HL-60 (cell line): ENCODE measurements at regions not wholly inside any gene's neighbourhood (a gene's known extent, or its start where the extent isn't known, plus 50 kb on each side); places are given as distances from the start of the nearest gene placed in this dataset.

ENCODE experiments used
- DNase-seq, 2 experiments: peaks; one replicate each; pipeline ENCODE4 v3.0.0-alpha.2; 2010 to 2020; ENCODE audit warnings: low read depth in 1 of 2, low spot score in 1 of 2
- H3K27ac ChIP-seq: fragments of 250-450 bp; sonication (Bioruptor Pico); replicated peaks from 2 replicates; pipeline ENCODE4 v1.5.1; 2020; ENCODE audit warnings: mild to moderate bottlenecking, moderate library complexity
- H3K27me3 ChIP-seq: fragments of 250-450 bp; sonication (Bioruptor Pico); 2 replicates; pipeline ENCODE4 v1.5.1; 2021; ENCODE audit warnings: mild to moderate bottlenecking, moderate library complexity; ENCODE audit not compliant: insufficient read depth, poor library complexity, severe bottlenecking
- H3K4me3 ChIP-seq: replicated peaks from 2 replicates; pipeline ENCODE4 v1.5.1; 2011; ENCODE audit warnings: mild to moderate bottlenecking, control low read depth, low read length; ENCODE audit not compliant: insufficient read depth
- GABPA ChIP-seq: IDR thresholded peaks from 2 replicates; pipeline ENCODE4 v1.6.1; 2012; ENCODE audit warnings: low read depth
- POLR2AphosphoS5 ChIP-seq: IDR thresholded peaks from 2 replicates; pipeline ENCODE4 v1.6.1; 2012; ENCODE audit warnings: low read depth
- SPI1 ChIP-seq: IDR thresholded peaks from 2 replicates; pipeline ENCODE4 v1.6.1; 2012; ENCODE audit warnings: low read depth, mild to moderate bottlenecking, borderline replicate concordance
- TF ChIP-seq, protein P1 (sequence below): IDR thresholded peaks from one replicate; pipeline ENCODE4 v1.5.1; 2011; ENCODE audit warnings: low read length, control low read depth, inconsistent platforms; ENCODE audit not compliant: insufficient read depth
- TF ChIP-seq, protein P2 (sequence below): IDR thresholded peaks from 2 replicates; pipeline ENCODE4 v1.6.1; 2012; ENCODE audit warnings: low read depth; ENCODE audit not compliant: insufficient replicate concordance

DNA sequence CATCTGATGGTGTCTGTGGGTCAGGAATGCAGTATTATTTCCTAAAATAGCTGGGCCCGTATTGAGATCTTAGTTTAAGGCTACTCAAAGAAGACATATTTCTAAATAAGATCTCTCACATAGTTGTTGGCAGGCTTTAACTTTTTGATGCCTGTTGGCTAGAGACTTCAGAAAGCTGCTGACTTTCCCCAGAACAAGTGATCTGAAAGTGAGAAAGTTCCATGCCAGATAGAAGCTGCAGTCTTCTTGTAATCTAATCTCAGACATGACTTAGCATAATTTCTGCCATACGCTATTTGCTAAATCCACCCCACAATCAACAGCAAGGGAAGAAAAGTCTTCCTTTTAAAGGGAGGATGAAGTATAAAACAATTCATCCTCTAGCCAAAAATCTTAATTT, 867.1 kb downstream of the IGSF11 start:
- Histone ChIP-seq H3K4me3 (no peak overlapping the region), H3K27ac (no peak overlapping the region), H3K27me3 (no peaks in the 10 kb centered on the region)
- no peak for DNase-seq
- no peak for TF ChIP-seq SPI1
- TF ChIP-seq GABPA: no peak
- TF ChIP-seq, protein P1, sequence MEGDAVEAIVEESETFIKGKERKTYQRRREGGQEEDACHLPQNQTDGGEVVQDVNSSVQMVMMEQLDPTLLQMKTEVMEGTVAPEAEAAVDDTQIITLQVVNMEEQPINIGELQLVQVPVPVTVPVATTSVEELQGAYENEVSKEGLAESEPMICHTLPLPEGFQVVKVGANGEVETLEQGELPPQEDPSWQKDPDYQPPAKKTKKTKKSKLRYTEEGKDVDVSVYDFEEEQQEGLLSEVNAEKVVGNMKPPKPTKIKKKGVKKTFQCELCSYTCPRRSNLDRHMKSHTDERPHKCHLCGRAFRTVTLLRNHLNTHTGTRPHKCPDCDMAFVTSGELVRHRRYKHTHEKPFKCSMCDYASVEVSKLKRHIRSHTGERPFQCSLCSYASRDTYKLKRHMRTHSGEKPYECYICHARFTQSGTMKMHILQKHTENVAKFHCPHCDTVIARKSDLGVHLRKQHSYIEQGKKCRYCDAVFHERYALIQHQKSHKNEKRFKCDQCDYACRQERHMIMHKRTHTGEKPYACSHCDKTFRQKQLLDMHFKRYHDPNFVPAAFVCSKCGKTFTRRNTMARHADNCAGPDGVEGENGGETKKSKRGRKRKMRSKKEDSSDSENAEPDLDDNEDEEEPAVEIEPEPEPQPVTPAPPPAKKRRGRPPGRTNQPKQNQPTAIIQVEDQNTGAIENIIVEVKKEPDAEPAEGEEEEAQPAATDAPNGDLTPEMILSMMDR: no peak
- TF ChIP-seq POLR2AphosphoS5: no peak
- TF ChIP-seq, protein P2, sequence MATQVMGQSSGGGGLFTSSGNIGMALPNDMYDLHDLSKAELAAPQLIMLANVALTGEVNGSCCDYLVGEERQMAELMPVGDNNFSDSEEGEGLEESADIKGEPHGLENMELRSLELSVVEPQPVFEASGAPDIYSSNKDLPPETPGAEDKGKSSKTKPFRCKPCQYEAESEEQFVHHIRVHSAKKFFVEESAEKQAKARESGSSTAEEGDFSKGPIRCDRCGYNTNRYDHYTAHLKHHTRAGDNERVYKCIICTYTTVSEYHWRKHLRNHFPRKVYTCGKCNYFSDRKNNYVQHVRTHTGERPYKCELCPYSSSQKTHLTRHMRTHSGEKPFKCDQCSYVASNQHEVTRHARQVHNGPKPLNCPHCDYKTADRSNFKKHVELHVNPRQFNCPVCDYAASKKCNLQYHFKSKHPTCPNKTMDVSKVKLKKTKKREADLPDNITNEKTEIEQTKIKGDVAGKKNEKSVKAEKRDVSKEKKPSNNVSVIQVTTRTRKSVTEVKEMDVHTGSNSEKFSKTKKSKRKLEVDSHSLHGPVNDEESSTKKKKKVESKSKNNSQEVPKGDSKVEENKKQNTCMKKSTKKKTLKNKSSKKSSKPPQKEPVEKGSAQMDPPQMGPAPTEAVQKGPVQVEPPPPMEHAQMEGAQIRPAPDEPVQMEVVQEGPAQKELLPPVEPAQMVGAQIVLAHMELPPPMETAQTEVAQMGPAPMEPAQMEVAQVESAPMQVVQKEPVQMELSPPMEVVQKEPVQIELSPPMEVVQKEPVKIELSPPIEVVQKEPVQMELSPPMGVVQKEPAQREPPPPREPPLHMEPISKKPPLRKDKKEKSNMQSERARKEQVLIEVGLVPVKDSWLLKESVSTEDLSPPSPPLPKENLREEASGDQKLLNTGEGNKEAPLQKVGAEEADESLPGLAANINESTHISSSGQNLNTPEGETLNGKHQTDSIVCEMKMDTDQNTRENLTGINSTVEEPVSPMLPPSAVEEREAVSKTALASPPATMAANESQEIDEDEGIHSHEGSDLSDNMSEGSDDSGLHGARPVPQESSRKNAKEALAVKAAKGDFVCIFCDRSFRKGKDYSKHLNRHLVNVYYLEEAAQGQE: no peak

DNA sequence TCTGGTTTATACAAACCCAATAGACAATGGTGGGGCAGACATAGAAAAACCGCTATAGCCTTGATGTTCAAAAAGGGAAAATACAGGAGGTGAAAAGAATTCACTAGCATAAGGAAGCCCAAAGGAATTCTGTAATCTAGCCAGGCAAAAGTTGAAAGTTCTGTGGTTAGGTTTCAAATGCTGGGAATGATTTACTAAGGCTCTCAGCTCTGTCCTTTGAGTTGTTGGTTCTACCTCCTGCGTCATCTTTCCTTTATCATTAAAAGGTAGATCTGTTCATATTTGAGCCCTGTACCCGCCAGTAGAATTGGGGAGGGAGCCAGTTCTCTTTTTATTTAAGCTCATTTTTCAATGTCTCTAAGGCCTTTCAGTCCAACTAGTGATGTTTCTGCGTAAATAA, 866.5 kb downstream of the IGSF11 start:
- Histone ChIP-seq H3K4me3 (no peak overlapping the region), H3K27me3 (no peaks in the 10 kb centered on the region), H3K27ac (no peak overlapping the region)
- no peak for DNase-seq
- TF ChIP-seq, protein P2: no peak
- TF ChIP-seq POLR2AphosphoS5 (no peak), SPI1 (no peak), GABPA (no peak)
- TF ChIP-seq, protein P1: no peak

DNA sequence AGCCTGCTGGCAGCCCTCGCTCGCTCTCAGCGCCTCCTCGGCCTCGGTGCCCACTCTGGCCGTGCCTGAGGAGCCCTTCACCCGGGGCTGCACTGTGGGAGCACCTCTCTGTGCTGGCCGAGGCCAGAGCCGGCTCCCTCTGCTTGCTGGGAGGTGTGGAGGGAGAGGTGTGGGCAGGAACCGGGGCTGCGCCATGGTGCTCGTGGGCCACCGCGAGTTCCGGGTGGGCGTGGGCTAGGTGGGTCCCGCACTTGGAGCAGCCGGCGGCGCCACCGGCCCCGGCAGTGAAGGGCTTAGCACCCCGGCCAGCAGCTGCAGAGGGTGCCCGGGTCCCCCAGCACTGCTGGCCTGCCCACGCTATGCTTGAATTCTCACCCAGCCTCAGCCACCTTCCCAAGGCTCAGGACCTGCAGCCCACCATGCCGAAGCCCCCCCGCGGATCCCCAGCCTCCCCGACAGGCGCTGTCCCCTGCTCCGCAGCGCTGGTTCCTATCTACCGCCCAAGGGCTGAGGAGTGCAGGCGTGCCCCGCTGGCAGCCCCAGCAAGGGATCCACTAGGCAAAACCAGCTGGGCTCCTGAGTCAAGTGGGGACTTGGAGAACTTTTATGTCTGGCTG, 863.3 kb downstream of the IGSF11 start:
- Histone ChIP-seq H3K4me3 (no peak overlapping the region), H3K27me3 (no peaks in the 10 kb centered on the region), H3K27ac (no peak overlapping the region)
- TF ChIP-seq SPI1: no peak
- TF ChIP-seq, protein P2: no peak
- TF ChIP-seq POLR2AphosphoS5: no peak
- TF ChIP-seq, protein P1: no peak
- no peak for TF ChIP-seq GABPA
- no peak for DNase-seq
